OCI-LY7 (cell line): ENCODE measurements at regions not wholly inside any gene's neighbourhood (a gene's known extent, or its start where the extent isn't known, plus 50 kb on each side); places are given as distances from the start of the nearest gene placed in this dataset.

Experiments used
- BruUV-seq: library from RNA; stranded (reverse); fragments of 400-500 nt; replicated peaks from 2 replicates; lab custom pipeline; 2021; lab: Mats Ljungman, UMichigan
- CTCF ChIA-PET: fragments of 300-600 bp; sonication (Branson Sonifier 250); formaldehyde crosslinking; loops from one replicate; lab custom pipeline; 2022; ENCODE audit warnings: antibody characterized with exemption; ENCODE audit not compliant: unreplicated experiment; lab: Charles Lee
- POLR2A ChIA-PET: fragments of 300-600 bp; sonication (Branson Sonifier 250); formaldehyde crosslinking; loops from one replicate; lab custom pipeline; 2022; ENCODE audit warnings: antibody characterized with exemption; lab: Charles Lee
- DNase-seq: peaks from one replicate; pipeline ENCODE4 v3.0.0-alpha.2; 2015; ENCODE audit warnings: low spot score
- H2AFZ ChIP-seq: fragments of 200-600 bp; sonication (generic), shearing (Covaris generic); 2 replicates; pipeline ENCODE4 v1.6.1; 2014; ENCODE audit warnings: mild to moderate bottlenecking, antibody characterized with exemption, low read length, moderate library complexity
- H3K27ac ChIP-seq: fragments of 200-600 bp; sonication (generic); 2 replicates; pipeline ENCODE4 v1.5.1; 2014; ENCODE audit warnings: mixed run types, low read depth, mild to moderate bottlenecking, moderate library complexity, low read length, inconsistent platforms; ENCODE audit not compliant: poor library complexity, severe bottlenecking
- H3K36me3 ChIP-seq: fragments of 200-600 bp; sonication (generic); 2 replicates; pipeline ENCODE4 v1.6.1; 2014; ENCODE audit warnings: mild to moderate bottlenecking, antibody characterized with exemption, low read length, moderate library complexity, mixed read lengths; ENCODE audit not compliant: insufficient read depth
- H3K4me1 ChIP-seq: fragments of 200-600 bp; sonication (generic); 2 replicates; pipeline ENCODE4 v1.5.1; 2014; ENCODE audit warnings: mild to moderate bottlenecking, low read length; ENCODE audit not compliant: insufficient read depth, poor library complexity, severe bottlenecking
- H3K4me2 ChIP-seq: fragments of 200-600 bp; sonication (generic); 2 replicates; pipeline ENCODE4 v1.6.1; 2014; ENCODE audit warnings: mild to moderate bottlenecking, low read length
- H3K4me3 ChIP-seq: fragments of 200-600 bp; sonication (generic); 2 replicates; pipeline ENCODE4 v1.5.1; 2014; ENCODE audit warnings: mild to moderate bottlenecking, low read depth, low read length; ENCODE audit not compliant: poor library complexity, severe bottlenecking
- H3K79me2 ChIP-seq: fragments of 200-600 bp; sonication (generic); 2 replicates; pipeline ENCODE4 v1.6.1; 2016; ENCODE audit warnings: low read depth, mild to moderate bottlenecking, low read length, moderate library complexity, mixed read lengths; ENCODE audit not compliant: insufficient read depth
- H3K9me2 ChIP-seq: fragments of 200-600 bp; sonication (generic); 2 replicates; pipeline ENCODE4 v1.6.1; 2016; ENCODE audit warnings: mild to moderate bottlenecking, low read length, mixed read lengths; ENCODE audit not compliant: insufficient read depth
- H3K9me3 ChIP-seq: fragments of 200-600 bp; sonication (generic); 2 replicates; pipeline ENCODE4 v1.6.1; 2014; ENCODE audit warnings: mild to moderate bottlenecking, mixed run types, low read length, mixed read lengths
- H4K20me1 ChIP-seq: fragments of 200-600 bp; sonication (generic); 2 replicates; pipeline ENCODE4 v1.6.1; 2014; ENCODE audit warnings: mild to moderate bottlenecking, antibody characterized with exemption, low read length, moderate library complexity, mixed read lengths; ENCODE audit not compliant: insufficient read depth
- EZH2phosphoT487 ChIP-seq: fragments of 200-600 bp; sonication (generic); IDR thresholded peaks from 2 replicates; pipeline ENCODE4 v1.6.1; 2018; ENCODE audit warnings: low read depth, borderline replicate concordance, mild to moderate bottlenecking, mixed run types, antibody characterized with exemption, low read length, moderate library complexity, mixed read lengths
- intact Hi-C: fragments of 100-400 bp; cut with micrococcal nuclease; formaldehyde crosslinking; loops from one replicate; pipeline ENCODE4 v1.10.0; 2022; ENCODE audit not compliant: unreplicated experiment
- TF ChIP-seq, protein P1 (sequence below): fragments of 200-600 bp; sonication (generic); conservative IDR thresholded peaks from 2 replicates; pipeline ENCODE4 v1.5.1; 2014; ENCODE audit warnings: mild to moderate bottlenecking, antibody characterized with exemption, low read length, moderate library complexity, mixed read lengths

DNA sequence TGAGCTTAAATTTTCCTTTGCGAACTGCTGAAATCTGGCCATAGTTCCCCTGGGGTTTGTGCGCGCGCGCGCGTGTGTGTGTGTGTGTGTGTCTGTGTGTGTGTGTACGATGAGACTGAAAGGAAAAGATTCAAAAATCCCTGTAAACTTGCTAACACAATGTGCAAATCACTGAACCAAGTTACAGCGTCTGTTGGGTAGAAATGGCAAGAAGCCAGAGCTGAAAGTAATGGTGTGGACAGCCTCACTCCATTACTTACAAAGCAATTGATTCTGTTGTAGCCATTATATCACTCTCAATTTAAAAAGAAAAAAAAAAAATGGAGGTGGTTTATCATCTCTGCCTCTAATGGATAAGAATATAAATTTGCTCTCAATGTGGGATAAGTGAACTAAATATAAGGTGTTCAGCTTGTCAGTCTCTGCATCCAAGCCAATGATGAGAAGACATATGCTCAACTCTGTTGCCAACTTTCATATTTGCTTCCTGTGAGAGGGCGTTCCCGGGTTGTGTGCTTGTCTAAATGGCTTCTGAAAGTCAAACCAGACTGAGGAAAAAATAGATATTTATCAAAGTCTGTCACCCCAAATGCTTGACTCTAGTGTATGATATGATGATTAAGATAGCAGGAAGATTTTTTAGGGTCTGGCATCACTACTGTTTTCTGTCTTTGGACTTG lies 422.2 kb downstream of the ZNF385D start:
- CTCF ChIA-PET, result no interaction called here
- intact Hi-C loops, result no loop called here
- POLR2A ChIA-PET, result interaction anchor here (0.7 kb wide), 1 partner anchor 144 kb away, joined by 3 read pairs; no protein-coding TSS in a partner anchor
- no peaks in the 10 kb centered on the region for H4K20me1 ChIP-seq
- no peaks in the 10 kb centered on the region for H3K9me2 ChIP-seq
- no TSS peak for BruUV-seq
- no peaks in the 10 kb centered on the region for H3K4me1 ChIP-seq
- H3K4me3 ChIP-seq, result no peak overlapping the region
- no peaks in the 10 kb centered on the region for H3K9me3 ChIP-seq
- H3K36me3 ChIP-seq, result no peaks in the 10 kb centered on the region
- H3K4me2 ChIP-seq, result no peak overlapping the region
- no peak overlapping the region for H2AFZ ChIP-seq
- no peak overlapping the region for H3K27ac ChIP-seq
- no peaks in the 10 kb centered on the region for H3K79me2 ChIP-seq
- no peak for TF ChIP-seq EZH2phosphoT487
- DNase-seq, result no peak

DNA sequence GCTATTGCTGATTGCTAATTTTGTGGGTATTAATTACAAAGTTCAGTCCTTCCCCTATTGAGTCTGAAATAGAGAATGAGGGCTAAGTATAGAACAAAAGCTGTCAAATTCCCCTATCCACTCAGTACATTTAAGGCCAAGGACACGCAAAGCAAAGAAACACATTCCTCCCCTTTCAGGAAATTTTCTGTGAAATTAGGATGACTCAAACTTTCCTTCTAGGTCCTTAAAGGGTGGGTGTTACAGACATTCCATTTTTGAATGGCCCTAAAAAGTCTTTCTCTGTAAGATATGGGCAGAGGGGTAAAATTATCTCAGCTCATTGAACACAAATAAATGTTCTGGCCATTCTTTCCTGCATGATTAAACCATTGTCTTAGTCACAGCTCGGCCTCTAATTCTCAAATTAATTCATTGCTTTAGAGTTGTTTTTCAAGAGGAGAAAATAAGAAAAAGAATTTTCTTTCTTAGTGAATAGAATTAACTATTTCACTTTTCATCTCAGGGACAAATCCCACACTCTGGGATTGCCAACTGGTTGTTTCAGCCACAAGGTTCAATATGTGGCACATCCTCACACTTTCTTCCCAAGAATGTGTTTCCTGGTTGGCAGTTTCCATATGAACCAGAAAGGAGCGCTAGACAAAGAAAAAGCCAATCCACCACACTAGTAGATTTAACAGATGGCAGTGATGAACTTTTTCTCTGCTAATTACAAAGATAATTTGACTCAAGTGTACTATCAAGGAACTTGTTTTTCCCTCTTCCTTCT lies 424.1 kb downstream of the ZNF385D start:
- Histone ChIP-seq H3K4me2 (no peak overlapping the region), H3K36me3 (no peaks in the 10 kb centered on the region), H3K27ac (no peak overlapping the region), H3K4me3 (no peak overlapping the region), H3K9me3 (no peaks in the 10 kb centered on the region), H3K79me2 (no peaks in the 10 kb centered on the region), H3K9me2 (no peaks in the 10 kb centered on the region), H2AFZ (no peak overlapping the region), H4K20me1 (no peaks in the 10 kb centered on the region), H3K4me1 (no peaks in the 10 kb centered on the region)
- intact Hi-C loops, result no loop called here
- BruUV-seq, result no TSS peak
- ChIA-PET POLR2A (no interaction called here), CTCF (no interaction called here)
- TF ChIP-seq EZH2phosphoT487, result no peak
- TF ChIP-seq, protein P1, sequence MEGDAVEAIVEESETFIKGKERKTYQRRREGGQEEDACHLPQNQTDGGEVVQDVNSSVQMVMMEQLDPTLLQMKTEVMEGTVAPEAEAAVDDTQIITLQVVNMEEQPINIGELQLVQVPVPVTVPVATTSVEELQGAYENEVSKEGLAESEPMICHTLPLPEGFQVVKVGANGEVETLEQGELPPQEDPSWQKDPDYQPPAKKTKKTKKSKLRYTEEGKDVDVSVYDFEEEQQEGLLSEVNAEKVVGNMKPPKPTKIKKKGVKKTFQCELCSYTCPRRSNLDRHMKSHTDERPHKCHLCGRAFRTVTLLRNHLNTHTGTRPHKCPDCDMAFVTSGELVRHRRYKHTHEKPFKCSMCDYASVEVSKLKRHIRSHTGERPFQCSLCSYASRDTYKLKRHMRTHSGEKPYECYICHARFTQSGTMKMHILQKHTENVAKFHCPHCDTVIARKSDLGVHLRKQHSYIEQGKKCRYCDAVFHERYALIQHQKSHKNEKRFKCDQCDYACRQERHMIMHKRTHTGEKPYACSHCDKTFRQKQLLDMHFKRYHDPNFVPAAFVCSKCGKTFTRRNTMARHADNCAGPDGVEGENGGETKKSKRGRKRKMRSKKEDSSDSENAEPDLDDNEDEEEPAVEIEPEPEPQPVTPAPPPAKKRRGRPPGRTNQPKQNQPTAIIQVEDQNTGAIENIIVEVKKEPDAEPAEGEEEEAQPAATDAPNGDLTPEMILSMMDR, result no peak
- DNase-seq, result no peak

DNA sequence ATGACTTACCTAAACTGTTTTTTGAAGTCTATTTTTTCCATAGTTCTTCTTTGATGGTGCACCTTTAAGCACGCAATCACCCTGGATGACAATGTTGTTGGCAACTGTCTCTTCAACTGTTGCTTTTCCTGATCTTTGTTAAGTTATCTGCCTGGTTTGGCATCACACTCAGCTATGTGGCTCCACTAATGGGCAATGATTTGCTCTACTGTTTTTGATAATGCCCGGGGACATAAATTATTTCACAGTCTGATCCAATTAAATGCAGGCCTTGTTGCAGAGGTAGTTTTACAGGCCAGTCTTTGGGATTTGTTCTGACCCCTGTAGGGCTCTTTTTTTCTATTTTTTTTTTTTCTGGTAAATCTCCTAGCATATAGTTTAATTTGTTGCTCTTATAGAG lies 436.3 kb downstream of the ZNF385D start:
- POLR2A ChIA-PET, result interaction anchor here (0.9 kb wide), 1 partner anchor 21 kb away, joined by 4 read pairs; no protein-coding TSS in a partner anchor
- no peak for DNase-seq
- no peak overlapping the region for H3K27ac ChIP-seq
- H3K36me3 ChIP-seq, result no peaks in the 10 kb centered on the region
- H3K9me2 ChIP-seq, result no peaks in the 10 kb centered on the region
- BruUV-seq, result no TSS peak
- no peaks in the 10 kb centered on the region for H4K20me1 ChIP-seq
- no peak overlapping the region for H2AFZ ChIP-seq
- H3K4me2 ChIP-seq, result no peak overlapping the region
- CTCF ChIA-PET, result no interaction called here
- intact Hi-C loops, result no loop called here
- H3K79me2 ChIP-seq, result no peaks in the 10 kb centered on the region
- H3K4me3 ChIP-seq, result no peak overlapping the region
- H3K4me1 ChIP-seq, result no peaks in the 10 kb centered on the region
- no peak for TF ChIP-seq EZH2phosphoT487
- TF ChIP-seq, protein P1, result no peak
- H3K9me3 ChIP-seq, result no peaks in the 10 kb centered on the region
